ENCODE measurements at regions not wholly inside any gene's neighbourhood (a gene's known extent, or its start where the extent isn't known, plus 50 kb on each side); places are given as distances from the start of the nearest gene placed in this dataset.

DNA sequence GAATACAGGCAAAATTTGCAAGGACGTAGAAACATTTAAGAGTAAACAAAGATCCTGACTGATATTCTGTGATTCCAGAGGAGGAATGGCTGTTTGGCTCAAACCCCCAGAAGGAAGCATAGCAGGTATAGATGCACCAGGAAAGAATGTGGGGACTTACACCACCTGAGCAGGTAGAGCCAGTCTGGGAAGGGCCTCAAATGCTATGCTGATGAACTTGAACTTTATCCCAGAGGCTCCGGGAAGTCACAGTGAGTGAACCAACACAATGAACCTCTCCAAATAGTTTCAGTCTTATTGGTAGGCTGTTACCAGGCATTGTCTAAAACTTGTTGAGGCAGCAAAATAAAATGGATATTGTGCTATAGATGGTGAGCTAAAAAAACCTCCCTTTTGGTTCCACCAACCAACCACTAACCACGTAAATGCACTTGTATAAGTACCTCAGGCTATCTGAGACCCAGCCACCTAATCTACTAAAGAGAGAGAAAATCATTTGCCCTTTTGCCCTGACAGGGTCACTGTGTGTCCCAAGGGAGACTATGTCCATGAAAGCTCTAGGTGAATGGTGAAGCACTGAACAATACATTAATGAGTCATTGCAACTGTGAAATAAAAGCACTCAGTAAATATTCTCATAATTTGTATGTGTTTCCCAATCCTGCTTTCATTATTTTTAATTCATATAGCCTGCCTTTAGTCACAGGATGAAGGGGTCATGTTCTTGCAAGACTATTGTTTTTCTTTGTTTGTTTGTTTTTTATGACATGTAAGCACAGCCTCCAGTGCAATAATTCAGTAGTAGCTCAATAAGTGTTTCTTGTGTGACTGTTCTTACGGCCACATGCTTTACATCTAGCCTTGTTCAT is 911.6 kb downstream of the EPHA4 start:
- no peak for DNase-seq (ENCODE audit: low read depth)
- no peak overlapping the region for H3K4me3 ChIP-seq (ENCODE audit: low read depth, low read length)
- no peak for TF ChIP-seq CTCF (IDR thresholded peaks at IDR 0.05; ENCODE audit: control insufficient read depth, extremely low read depth, insufficient read depth)

DNA sequence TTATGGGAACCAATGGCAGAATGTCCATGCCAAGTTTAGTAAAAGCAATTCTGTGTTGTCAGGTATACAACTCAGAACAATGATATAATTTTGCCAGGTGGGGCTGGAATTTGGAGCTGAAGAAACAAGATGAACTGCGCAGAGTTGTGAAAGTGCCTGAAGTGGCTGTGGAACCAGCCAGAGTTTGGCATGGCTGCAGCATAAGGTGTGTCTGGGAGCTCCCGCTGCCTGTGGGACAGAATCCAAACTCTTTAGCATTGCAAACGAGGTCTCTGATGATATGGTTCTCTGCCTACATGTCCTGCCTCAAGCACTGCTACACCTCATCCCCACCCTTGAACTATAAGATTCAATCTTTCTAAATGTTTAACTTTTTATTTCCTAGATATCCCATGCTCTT is 909.7 kb downstream of the EPHA4 start:
- DNase-seq (ENCODE audit: low read depth), result no peak
- TF ChIP-seq CTCF (IDR thresholded peaks at IDR 0.05; ENCODE audit: control insufficient read depth, extremely low read depth, insufficient read depth), result no peak
- no peak overlapping the region for H3K4me3 ChIP-seq (ENCODE audit: low read depth, low read length)

DNA sequence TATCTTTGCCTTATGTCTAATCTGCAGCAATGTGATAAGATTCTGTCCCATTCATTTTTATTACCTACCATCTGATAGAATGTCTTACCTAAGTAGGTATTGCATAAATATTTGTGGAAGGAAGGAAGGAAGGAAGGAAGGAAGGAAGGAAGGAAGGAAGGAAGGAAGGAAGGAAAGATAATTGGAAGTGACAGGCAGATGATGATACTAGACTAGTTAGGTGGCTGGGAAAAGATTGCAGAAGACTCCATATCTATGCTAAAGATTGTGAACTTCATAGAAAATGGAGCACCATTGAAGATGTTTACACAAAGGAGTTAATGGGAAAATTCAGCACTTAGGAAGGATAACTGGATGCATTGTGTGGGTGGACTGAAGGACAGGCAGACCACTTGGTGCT is 909.0 kb downstream of the EPHA4 start:
- DNase-seq (ENCODE audit: low read depth), result no peak
- TF ChIP-seq CTCF (IDR thresholded peaks at IDR 0.05; ENCODE audit: control insufficient read depth, extremely low read depth, insufficient read depth), result no peak
- H3K4me3 ChIP-seq (ENCODE audit: low read depth, low read length), result no peak overlapping the region

DNA sequence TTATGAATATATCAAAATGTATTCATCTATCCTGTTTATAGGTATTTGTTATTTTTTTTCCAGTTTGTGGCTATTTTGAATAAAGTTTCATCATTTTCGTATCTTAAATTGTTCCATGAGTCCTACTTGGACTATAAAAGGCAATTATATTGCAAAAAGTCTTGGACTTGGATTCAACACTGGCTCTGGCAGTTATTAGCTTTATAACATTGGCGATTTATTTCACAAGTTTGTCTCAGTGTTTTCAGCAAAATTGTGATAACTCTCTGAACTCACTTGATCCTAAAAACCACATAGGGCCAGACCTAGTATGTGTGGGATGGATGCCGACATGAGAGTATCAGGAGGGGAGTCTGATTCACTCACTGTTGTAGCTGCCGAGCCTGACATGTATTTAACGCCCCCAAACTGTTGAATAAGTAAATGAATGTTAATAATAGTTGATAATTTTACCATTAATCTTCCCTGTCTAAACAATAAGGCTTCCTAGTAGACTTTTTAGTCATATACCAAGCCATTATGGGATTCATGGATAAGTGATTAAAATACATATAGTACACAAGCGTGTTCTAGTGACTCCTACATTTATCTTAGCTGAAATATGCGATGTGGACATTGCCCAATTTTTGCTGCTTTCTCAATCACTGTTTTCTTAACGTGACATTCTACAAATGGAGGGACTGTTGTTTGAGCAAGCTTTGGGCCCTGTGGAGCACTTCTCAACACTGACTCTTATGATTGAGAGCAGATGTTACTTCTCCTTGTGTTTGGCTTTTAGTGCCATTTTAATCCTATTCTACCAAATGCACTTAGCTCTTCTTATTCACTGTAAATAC is 907.6 kb downstream of the EPHA4 start:
- H3K4me3 ChIP-seq (ENCODE audit: low read depth, low read length), result no peak overlapping the region
- no peak for DNase-seq (ENCODE audit: low read depth)
- no peak for TF ChIP-seq CTCF (IDR thresholded peaks at IDR 0.05; ENCODE audit: control insufficient read depth, extremely low read depth, insufficient read depth)

GRCh38 chr2:220665108-220665471 is 907.0 kb downstream of the EPHA4 start:
- TF ChIP-seq CTCF (IDR thresholded peaks at IDR 0.05; ENCODE audit: control insufficient read depth, extremely low read depth, insufficient read depth), result no peak
- no peak overlapping the region for H3K4me3 ChIP-seq (ENCODE audit: low read depth, low read length)
- no peak for DNase-seq (ENCODE audit: low read depth)

DNA sequence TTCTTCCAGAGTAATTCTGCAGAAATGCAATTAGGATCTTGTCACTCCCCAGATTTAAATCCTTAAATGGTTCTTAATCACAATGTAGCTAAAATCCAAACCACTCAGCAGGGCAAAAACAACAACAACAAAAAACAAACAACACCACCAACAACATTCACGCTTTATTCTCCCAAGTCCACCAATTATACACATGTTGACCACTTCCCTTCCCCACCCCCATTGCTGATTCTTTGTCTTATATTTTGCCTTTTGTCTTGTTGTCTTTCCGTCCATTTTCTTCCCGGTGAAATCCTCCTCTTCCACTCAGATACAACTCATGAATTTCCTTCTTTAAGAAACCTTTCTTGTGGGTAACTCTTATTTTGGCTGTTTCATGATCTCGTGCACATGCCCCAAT is 902.8 kb downstream of the EPHA4 start:
- no peak for TF ChIP-seq CTCF (IDR thresholded peaks at IDR 0.05; ENCODE audit: control insufficient read depth, extremely low read depth, insufficient read depth)
- DNase-seq (ENCODE audit: low read depth), result no peak
- H3K4me3 ChIP-seq (ENCODE audit: low read depth, low read length), result no peak overlapping the region

All from LNCaP clone FGC (cell line).